ENCODE measurements at regions not wholly inside any gene's neighbourhood (a gene's known extent, or its start where the extent isn't known, plus 50 kb on each side); places are given as distances from the start of the nearest gene placed in this dataset.
"Not testable (repeated sequence)": the region's sequence is repeated elsewhere in the genome, so short reads cannot be mapped to it uniquely, and the experiment has no call there.

- H3K27ac ChIP-seq (ENCODE audit: control insufficient read depth, insufficient read depth, low read length); H4K20me1 ChIP-seq (ENCODE audit: control insufficient read depth, extremely low read depth, insufficient read depth, low read length); H3K4me3 ChIP-seq (ENCODE audit: control insufficient read depth in 2 of 3, extremely low read depth in 1 of 3, insufficient read depth in 2 of 3, low read depth in 1 of 3, low read length in 3 of 3); DNase-seq (ENCODE audit: low read depth, low spot score); H3K4me1 ChIP-seq (ENCODE audit: control insufficient read depth, extremely low read depth, insufficient read depth, low read length); H3K4me2 ChIP-seq (ENCODE audit: control insufficient read depth, extremely low read depth, insufficient read depth, low read depth, low read length); dilution Hi-C loops (cut with MboI; ENCODE audit: extremely low pct_ligation_motif_present, low sequenced_read_pairs); H3K9ac ChIP-seq (ENCODE audit: control insufficient read depth, extremely low read depth, insufficient read depth, low read length); H3K79me2 ChIP-seq (ENCODE audit: control insufficient read depth, insufficient read depth, low read length); H2AFZ ChIP-seq (ENCODE audit: control insufficient read depth, low read length); H3K9me1 ChIP-seq (ENCODE audit: control insufficient read depth, extremely low read depth, insufficient read depth, low read length); H3K27me3 ChIP-seq (ENCODE audit: control insufficient read depth, extremely low read depth, insufficient read depth, low read length); H3K36me3 ChIP-seq (ENCODE audit: control insufficient read depth in 2 of 2, extremely low read depth in 1 of 2, insufficient read depth in 2 of 2, low read length in 2 of 2); FAIRE-seq; H3K9me3 ChIP-seq (ENCODE audit: control insufficient read depth, low read depth, low read length): not testable (repeated sequence)
These were observed 173.6 kb downstream of the ATP6V0E2 start for GRCh38 chr7:150047329-150047728.

- DNase-seq (ENCODE audit: low read depth, low spot score); H3K27me3 ChIP-seq (ENCODE audit: control insufficient read depth, extremely low read depth, insufficient read depth, low read length): not testable (repeated sequence)
These were observed 174.0 kb downstream of the ATP6V0E2 start for GRCh38 chr7:150047772-150048171.

DNA sequence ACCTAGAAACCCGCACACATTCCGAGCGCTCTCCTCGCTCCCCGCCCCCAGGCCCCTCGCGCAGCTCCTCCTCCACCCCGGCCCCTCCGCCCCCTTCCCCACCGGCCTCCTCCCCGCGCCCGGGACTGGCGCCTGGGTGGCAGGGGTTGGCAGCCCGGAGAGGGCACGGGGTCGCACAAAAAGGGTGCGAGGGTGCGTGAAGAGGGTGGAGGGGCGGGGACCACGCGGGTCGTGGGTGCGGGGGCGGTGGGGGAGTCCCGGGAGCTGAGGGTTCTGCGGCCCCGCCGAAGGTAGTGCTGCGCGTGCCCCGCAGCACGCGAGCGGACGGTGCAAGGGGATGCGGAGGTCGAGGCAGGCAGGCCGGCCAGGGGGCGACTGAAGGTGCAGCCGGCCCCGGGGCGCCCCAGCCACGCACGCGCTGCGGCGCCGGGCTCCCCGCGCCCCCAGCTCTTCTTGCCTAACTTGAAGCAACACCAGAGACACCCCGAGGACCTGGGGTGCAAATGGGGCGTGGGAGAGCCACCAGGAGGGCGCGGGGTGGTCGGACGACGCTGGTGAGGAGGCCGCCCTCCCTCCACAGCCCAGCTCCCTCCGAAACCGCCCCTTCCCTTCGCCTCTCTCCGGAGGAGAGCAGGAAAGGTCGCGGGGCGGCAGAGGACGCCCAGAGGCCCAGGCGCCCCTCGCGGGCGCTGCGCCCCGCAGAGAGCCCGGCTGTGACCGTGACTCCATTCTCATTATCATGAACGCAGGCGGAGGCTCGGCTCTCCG, 174.7 kb downstream of the ATP6V0E2 start:
- DNase-seq (ENCODE audit: low read depth, low spot score); H3K79me2 ChIP-seq (ENCODE audit: control insufficient read depth, insufficient read depth, low read length); H2AFZ ChIP-seq (ENCODE audit: control insufficient read depth, low read length); H3K9me3 ChIP-seq (ENCODE audit: control insufficient read depth, low read depth, low read length); H3K36me3 ChIP-seq (ENCODE audit: control insufficient read depth in 2 of 2, extremely low read depth in 1 of 2, insufficient read depth in 2 of 2, low read length in 2 of 2); dilution Hi-C loops (cut with MboI; ENCODE audit: extremely low pct_ligation_motif_present, low sequenced_read_pairs); H3K27ac ChIP-seq (ENCODE audit: control insufficient read depth, insufficient read depth, low read length); H3K9ac ChIP-seq (ENCODE audit: control insufficient read depth, extremely low read depth, insufficient read depth, low read length); H3K4me3 ChIP-seq (ENCODE audit: control insufficient read depth in 2 of 3, extremely low read depth in 1 of 3, insufficient read depth in 2 of 3, low read depth in 1 of 3, low read length in 3 of 3); H3K9me1 ChIP-seq (ENCODE audit: control insufficient read depth, extremely low read depth, insufficient read depth, low read length); H4K20me1 ChIP-seq (ENCODE audit: control insufficient read depth, extremely low read depth, insufficient read depth, low read length); FAIRE-seq; H3K27me3 ChIP-seq (ENCODE audit: control insufficient read depth, extremely low read depth, insufficient read depth, low read length); H3K4me1 ChIP-seq (ENCODE audit: control insufficient read depth, extremely low read depth, insufficient read depth, low read length): not testable (repeated sequence)
- H3K4me2 ChIP-seq (ENCODE audit: control insufficient read depth, extremely low read depth, insufficient read depth, low read depth, low read length) = peak overlapping the region; percentile 22

More at GRCh38 chr7:150047772-150048171, 174.0 kb downstream of the ATP6V0E2 start:
- FAIRE-seq; H3K9ac ChIP-seq (ENCODE audit: control insufficient read depth, extremely low read depth, insufficient read depth, low read length); dilution Hi-C loops (cut with MboI; ENCODE audit: extremely low pct_ligation_motif_present, low sequenced_read_pairs); H4K20me1 ChIP-seq (ENCODE audit: control insufficient read depth, extremely low read depth, insufficient read depth, low read length); H3K79me2 ChIP-seq (ENCODE audit: control insufficient read depth, insufficient read depth, low read length); H3K27ac ChIP-seq (ENCODE audit: control insufficient read depth, insufficient read depth, low read length); H2AFZ ChIP-seq (ENCODE audit: control insufficient read depth, low read length); H3K36me3 ChIP-seq (ENCODE audit: control insufficient read depth in 2 of 2, extremely low read depth in 1 of 2, insufficient read depth in 2 of 2, low read length in 2 of 2); H3K9me3 ChIP-seq (ENCODE audit: control insufficient read depth, low read depth, low read length); H3K4me2 ChIP-seq (ENCODE audit: control insufficient read depth, extremely low read depth, insufficient read depth, low read depth, low read length); H3K4me1 ChIP-seq (ENCODE audit: control insufficient read depth, extremely low read depth, insufficient read depth, low read length); H3K9me1 ChIP-seq (ENCODE audit: control insufficient read depth, extremely low read depth, insufficient read depth, low read length): not testable (repeated sequence)
- H3K4me3 ChIP-seq (ENCODE audit: control insufficient read depth in 2 of 3, extremely low read depth in 1 of 3, insufficient read depth in 2 of 3, low read depth in 1 of 3, low read length in 3 of 3) = peak overlapping the region in 1 of 3 experiments; percentile 12
